Inferior parietal cortex (tissue), 1 donor: ENCODE measurements at regions not wholly inside any gene's neighbourhood (a gene's known extent, or its start where the extent isn't known, plus 50 kb on each side); places are given as distances from the start of the nearest gene placed in this dataset.
A peak's percentile ranks its signal among the peaks of the same experiment; 100 is the strongest.
"Not testable (repeated sequence)": the region's sequence is repeated elsewhere in the genome, so short reads cannot be mapped to it uniquely, and the experiment has no call there.

Experiments
- DNase-seq: peaks from one replicate; pipeline ENCODE4 v3.0.0-alpha.2; 2016; ENCODE audit errors: extremely low spot score

GRCh38 chr2:210860276-210860675 lies 303.9 kb downstream of the CPS1 start:
- DNase-seq: no peak

DNA sequence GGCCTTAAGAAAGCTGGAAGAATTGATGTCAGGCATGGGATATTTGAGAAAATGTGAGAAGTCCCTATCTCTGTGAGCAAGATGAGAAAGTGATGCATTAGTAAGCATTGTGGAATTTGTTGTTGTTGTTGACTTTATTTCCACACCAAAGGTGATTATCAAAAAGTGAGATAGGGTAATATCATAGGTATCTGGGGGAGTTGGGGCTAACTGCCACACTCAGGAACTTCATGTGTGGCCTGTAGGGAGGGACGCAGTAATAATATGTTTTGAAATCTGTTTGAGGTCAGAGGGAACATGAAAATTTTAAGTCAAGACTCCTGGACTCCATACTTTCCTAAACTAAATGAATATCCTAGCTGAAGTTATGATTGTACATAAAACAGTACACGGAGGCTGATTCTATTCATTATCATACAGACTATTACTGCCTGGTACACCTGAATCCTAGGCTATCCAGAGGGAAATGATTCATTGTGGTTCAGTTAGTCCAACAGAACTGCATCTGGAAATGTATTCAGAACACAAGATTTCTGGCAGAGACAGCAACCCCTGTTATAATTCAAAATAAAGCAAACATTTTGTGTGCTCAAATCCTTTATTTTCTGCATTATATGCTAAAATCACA lies 304.8 kb downstream of the CPS1 start:
- no peak for DNase-seq

DNA sequence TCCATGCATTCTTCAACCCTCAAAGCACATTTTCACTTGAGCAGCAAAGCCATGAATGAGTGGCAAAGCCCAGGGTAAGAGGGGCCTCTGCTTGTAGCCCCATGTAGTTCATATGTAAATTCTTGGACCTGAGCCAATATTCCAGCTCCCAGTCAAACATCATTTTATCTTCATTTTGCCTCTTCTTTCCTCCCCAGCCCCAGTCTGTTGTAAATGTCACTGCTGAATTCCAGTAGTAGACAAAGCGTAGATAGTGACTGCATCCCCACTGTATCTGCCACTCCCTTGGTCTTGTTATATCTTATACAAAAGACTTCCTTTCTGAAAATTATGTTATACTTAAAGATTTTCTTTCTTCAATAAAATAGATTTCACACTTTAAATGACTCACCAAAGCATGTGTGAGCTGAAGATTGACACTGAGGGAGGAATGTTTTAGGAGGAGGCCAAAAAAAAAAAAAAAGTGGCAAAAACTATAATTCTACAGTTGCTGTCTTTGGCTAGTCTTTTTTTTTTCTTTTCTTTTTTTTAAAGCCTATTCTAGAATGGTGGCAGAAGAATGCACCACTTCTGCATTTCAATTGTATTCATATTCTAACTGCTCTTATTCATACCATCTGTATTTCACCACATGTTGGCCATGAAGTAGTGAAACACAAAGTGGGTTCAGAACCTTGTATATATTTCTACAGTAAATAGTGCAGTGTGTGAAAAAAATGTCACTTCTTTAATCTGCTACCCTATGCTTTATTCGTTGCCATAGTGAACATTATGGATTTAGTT lies 306.1 kb downstream of the CPS1 start:
- peak; percentile 15 for DNase-seq

DNA sequence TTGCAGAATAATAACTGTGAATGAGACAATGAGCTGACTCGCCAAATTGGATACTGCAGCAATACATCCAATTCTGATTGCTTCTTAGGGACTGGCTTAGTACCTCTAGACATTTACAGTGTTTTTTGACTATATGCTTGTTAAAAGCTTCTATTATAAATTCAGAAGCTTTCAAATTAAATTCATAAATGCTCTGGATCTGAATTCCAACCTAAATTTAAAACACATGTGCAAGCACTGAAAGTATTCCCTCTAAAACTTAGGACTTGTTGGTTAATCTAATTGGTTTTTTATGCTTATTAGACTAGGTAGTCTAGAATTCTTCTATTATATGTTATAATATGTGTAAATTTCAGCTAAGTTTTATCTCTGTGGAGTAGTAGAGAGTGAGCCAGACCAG lies 306.9 kb downstream of the CPS1 start:
- DNase-seq: no peak

DNA sequence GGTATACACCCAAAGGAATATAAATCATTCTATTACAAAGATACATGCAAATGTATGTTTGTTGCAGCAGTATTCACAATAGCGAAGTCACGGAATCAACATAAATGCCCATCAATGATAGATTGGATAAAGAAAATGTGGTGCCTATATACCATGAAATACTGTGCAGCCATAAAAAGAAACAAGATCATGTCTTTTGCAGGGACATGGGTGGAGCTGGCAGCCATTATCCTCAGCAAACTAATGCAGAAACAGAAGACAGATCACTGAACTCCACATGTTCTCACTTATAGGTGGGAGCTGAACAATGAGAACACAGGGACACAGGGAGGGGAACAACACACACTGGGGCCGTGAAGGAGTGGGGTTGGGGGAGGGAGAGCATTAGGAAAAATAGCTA lies 315.2 kb downstream of the CPS1 start:
- not testable (repeated sequence) for DNase-seq

DNA sequence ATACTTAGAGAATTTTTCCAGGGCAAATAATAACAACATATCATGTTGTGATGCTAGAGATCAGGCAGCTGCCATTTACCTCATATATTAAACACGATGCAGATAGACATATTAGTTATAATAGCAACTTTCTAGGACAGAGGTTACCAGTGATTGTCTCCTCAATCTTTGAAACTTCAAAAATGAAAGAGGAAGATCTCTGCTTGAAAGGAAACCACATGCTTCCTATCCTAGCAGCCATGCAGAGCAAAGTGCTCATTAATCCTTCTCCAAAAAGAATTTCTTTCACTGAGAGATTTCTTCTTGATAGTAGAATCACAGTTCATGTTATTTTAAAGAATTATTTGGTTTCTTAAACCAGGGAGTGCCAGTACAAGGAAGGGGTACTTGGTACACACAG lies 317.2 kb downstream of the CPS1 start:
- DNase-seq: no peak

DNA sequence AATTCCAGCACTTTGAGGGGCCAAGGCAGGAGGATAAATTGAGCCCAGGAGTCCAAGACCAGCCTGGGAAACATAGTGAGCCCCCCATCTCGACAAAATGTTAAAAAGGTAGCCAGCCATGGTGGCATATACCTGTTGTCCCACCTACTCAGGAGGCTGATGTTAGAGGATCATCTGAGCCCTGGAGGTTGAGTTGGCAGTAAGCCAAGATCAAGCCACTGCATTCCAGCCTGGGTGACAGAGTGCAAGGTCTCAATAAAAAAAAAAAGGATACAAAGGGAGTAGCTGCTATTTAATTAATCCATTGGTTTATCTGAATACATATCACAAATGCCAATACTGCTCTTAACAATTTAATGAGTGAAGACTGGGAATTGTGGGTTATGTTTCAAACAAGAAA lies 327.8 kb downstream of the CPS1 start:
- DNase-seq: no peak

GRCh38 chr2:210888035-210888434 lies 331.6 kb downstream of the CPS1 start:
- DNase-seq: no peak

DNA sequence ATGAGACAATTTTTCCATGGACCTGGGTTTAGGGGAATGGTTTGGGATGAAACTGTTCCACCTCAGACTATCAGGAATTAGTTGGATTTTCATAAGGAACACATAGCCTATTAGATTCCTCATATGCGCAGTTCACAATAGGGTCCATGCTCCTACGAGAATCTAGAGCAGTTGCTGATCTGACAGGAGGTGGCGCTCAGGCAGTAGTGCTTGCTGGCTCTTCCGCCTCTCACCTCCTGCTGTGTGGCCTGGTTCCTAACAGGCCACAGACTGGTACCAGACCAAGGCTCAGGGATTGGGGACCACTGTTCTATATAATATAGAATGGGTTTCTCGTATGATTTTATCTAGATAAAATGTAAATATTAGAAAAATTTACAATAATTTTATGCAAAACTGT lies 338.7 kb downstream of the CPS1 start:
- no peak for DNase-seq

- no peak for DNase-seq
These were observed 342.7 kb downstream of the CPS1 start for GRCh38 chr2:210899131-210899530.

DNA sequence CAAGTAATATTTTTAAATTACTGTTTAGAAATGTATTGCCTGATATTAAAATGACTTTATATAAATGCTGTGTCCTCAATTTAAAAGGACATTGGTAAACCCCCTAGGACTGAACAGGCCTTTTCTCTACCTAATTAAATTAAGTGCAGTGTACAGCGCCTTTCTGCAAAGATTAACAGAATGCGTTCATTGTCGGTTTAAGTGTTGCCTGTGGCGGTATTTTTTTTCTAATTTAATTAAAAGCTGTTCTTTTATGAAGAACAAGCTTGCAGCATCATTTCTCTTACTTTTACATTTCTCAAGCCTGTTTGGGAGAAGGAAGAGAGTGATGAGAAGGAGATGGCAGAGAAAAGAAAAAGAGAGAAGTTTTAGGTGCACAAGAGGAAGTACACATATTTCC lies 344.9 kb downstream of the CPS1 start:
- DNase-seq: no peak

DNA sequence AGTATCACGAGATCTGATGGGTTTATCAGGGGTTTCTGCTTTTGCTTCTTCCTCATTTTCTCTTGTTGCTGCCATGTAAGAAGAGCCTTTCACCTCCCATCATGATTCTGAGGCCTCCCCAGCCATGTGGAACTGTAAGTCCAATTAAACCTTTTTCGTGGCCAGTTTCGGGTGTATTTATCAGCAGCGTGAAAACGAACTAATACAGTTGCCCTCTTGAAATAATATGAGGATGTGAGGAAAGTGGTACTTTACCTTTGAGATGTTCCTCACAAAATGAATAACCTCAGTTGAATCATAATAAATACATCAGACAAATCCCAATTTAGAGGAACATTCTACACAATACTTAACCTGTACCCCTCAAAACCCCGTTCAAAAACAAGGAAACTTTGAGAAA lies 356.4 kb downstream of the CPS1 start:
- DNase-seq: no peak

GRCh38 chr2:210913461-210913860 lies 357.1 kb downstream of the CPS1 start:
- no peak for DNase-seq

- no peak for DNase-seq
These were observed 359.5 kb downstream of the CPS1 start for GRCh38 chr2:210915912-210916311.

DNA sequence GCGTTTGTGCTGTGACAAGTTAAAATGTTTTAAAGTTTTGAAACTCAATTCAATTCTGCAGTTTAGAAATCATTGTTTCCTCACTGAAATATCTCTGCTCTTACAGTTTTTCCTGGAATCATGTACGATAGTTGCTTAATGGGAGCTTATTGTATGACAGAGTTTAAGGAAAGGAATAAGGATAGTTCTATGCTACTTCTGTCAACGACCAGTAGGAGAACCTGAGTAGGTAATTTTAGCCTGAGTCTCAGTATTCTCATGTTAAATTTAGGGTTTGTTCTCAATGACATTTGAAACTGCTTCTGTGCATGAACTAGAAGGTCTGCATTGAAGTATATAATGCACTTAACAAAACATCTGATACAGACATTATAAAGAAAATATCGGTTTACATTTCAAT lies 361.1 kb downstream of the CPS1 start:
- no peak for DNase-seq

GRCh38 chr2:210919128-210919527 lies 362.7 kb downstream of the CPS1 start:
- no peak for DNase-seq

- DNase-seq: no peak
These were observed 366.0 kb downstream of the CPS1 start for GRCh38 chr2:210922419-210922818.

GRCh38 chr2:210928714-210929113 lies 372.3 kb downstream of the CPS1 start:
- no peak for DNase-seq

- DNase-seq: no peak
These were observed 381.8 kb downstream of the CPS1 start for GRCh38 chr2:210938228-210938627.

- no peak for DNase-seq
These were observed 390.0 kb downstream of the CPS1 start for GRCh38 chr2:210946395-210946794.

- not testable (repeated sequence) for DNase-seq
These were observed 394.1 kb downstream of the CPS1 start for GRCh38 chr2:210950434-210951060.

GRCh38 chr2:210954386-210954907 lies 398.0 kb downstream of the CPS1 start:
- no peak for DNase-seq

GRCh38 chr2:210955591-210955990 lies 399.2 kb downstream of the CPS1 start:
- DNase-seq: no peak
